Gastroesophageal sphincter (tissue), 3 donors: ENCODE measurements at regions not wholly inside any gene's neighbourhood (a gene's known extent, or its start where the extent isn't known, plus 50 kb on each side); places are given as distances from the start of the nearest gene placed in this dataset.

Source experiments
- EP300 ChIP-seq: sonication (generic); formaldehyde crosslinking; IDR thresholded peaks from one replicate; pipeline ENCODE4 v1.6.1; 2017; ENCODE audit warnings: antibody characterized with exemption, mild to moderate bottlenecking
- POLR2A ChIP-seq, 2 donors: fragments of 450-650 bp; IDR thresholded peaks; one replicate each; pipeline ENCODE4 v1.6.1; 2017; ENCODE audit warnings: antibody characterized with exemption in 2 of 2, mild to moderate bottlenecking in 2 of 2, moderate library complexity in 1 of 2
- POLR2AphosphoS5 ChIP-seq: sonication (generic); formaldehyde crosslinking; IDR thresholded peaks from one replicate; pipeline ENCODE4 v1.6.1; 2017; ENCODE audit warnings: antibody characterized with exemption
- TF ChIP-seq, protein P1 (sequence below), 4 experiments: fragments of 200-600 bp in 2 of 4; fragments of 450-650 bp in 2 of 4; sonication (generic) in 1 of 4; IDR thresholded peaks; one replicate each; pipeline ENCODE4 v1.5.1; 2017 to 2019; ENCODE audit warnings: antibody characterized with exemption in 4 of 4, mild to moderate bottlenecking in 2 of 4, moderate library complexity in 2 of 4

- TF ChIP-seq, protein P1, sequence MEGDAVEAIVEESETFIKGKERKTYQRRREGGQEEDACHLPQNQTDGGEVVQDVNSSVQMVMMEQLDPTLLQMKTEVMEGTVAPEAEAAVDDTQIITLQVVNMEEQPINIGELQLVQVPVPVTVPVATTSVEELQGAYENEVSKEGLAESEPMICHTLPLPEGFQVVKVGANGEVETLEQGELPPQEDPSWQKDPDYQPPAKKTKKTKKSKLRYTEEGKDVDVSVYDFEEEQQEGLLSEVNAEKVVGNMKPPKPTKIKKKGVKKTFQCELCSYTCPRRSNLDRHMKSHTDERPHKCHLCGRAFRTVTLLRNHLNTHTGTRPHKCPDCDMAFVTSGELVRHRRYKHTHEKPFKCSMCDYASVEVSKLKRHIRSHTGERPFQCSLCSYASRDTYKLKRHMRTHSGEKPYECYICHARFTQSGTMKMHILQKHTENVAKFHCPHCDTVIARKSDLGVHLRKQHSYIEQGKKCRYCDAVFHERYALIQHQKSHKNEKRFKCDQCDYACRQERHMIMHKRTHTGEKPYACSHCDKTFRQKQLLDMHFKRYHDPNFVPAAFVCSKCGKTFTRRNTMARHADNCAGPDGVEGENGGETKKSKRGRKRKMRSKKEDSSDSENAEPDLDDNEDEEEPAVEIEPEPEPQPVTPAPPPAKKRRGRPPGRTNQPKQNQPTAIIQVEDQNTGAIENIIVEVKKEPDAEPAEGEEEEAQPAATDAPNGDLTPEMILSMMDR (IDR thresholded peaks at IDR 0.05): no peak
- no peak for TF ChIP-seq EP300
- no peak for TF ChIP-seq POLR2A (IDR thresholded peaks at IDR 0.05)
- no peak for TF ChIP-seq POLR2AphosphoS5
Measured at GRCh38 chr2:60095202-60095815, 458.1 kb downstream of the BCL11A start.
